ENCODE measurements at regions not wholly inside any gene's neighbourhood (a gene's known extent, or its start where the extent isn't known, plus 50 kb on each side); places are given as distances from the start of the nearest gene placed in this dataset.

- H3K9me3 ChIP-seq (replicated peaks) = no peaks in the 10 kb centered on the region
- H3K36me3 ChIP-seq = no peaks in the 10 kb centered on the region
- no peak for DNase-seq (ENCODE audit: low read depth in 1 of 2, low spot score in 2 of 2)
- H3K4me1 ChIP-seq (replicated peaks) = no peaks in the 10 kb centered on the region
- no peak overlapping the region for H3K4me3 ChIP-seq
- H3K27ac ChIP-seq = no peak overlapping the region
- no peaks in the 10 kb centered on the region for H3K27me3 ChIP-seq (replicated peaks)
Measured at GRCh38 chr1:227392984-227393764, 74.9 kb upstream of the CDC42BPA start.

- no peaks in the 10 kb centered on the region for H3K36me3 ChIP-seq
- DNase-seq (ENCODE audit: low read depth in 1 of 2, low spot score in 2 of 2) = no peak
- no peak overlapping the region for H3K4me3 ChIP-seq
- H3K27ac ChIP-seq = no peak overlapping the region
- no peaks in the 10 kb centered on the region for H3K27me3 ChIP-seq (replicated peaks)
- no peaks in the 10 kb centered on the region for H3K9me3 ChIP-seq (replicated peaks)
- H3K4me1 ChIP-seq (replicated peaks) = no peaks in the 10 kb centered on the region
Measured at GRCh38 chr1:227391879-227392278, 73.6 kb upstream of the CDC42BPA start.

- H3K9me3 ChIP-seq (replicated peaks) = no peaks in the 10 kb centered on the region
- no peak overlapping the region for H3K4me3 ChIP-seq
- H3K27me3 ChIP-seq (replicated peaks) = no peaks in the 10 kb centered on the region
- H3K27ac ChIP-seq = no peak overlapping the region
- H3K36me3 ChIP-seq = no peaks in the 10 kb centered on the region
- no peaks in the 10 kb centered on the region for H3K4me1 ChIP-seq (replicated peaks)
- no peak for DNase-seq (ENCODE audit: low read depth in 1 of 2, low spot score in 2 of 2)
Measured at GRCh38 chr1:227391211-227391610, 72.9 kb upstream of the CDC42BPA start.

- no peaks in the 10 kb centered on the region for H3K36me3 ChIP-seq
- H3K27me3 ChIP-seq (replicated peaks) = no peaks in the 10 kb centered on the region
- H3K4me3 ChIP-seq = no peak overlapping the region
- H3K9me3 ChIP-seq (replicated peaks) = no peaks in the 10 kb centered on the region
- DNase-seq (ENCODE audit: low read depth in 1 of 2, low spot score in 2 of 2) = no peak
- H3K4me1 ChIP-seq (replicated peaks) = no peaks in the 10 kb centered on the region
- no peak overlapping the region for H3K27ac ChIP-seq
Measured at GRCh38 chr1:227390525-227390924, 72.2 kb upstream of the CDC42BPA start.

GRCh38 chr1:227388214-227389168, 70.2 kb upstream of the CDC42BPA start:
- Histone ChIP-seq H3K4me3 (no peak overlapping the region), H3K27me3 (replicated peaks) (no peaks in the 10 kb centered on the region), H3K4me1 (replicated peaks) (no peaks in the 10 kb centered on the region), H3K36me3 (no peaks in the 10 kb centered on the region), H3K27ac (no peak overlapping the region), H3K9me3 (replicated peaks) (no peaks in the 10 kb centered on the region)
- no peak for DNase-seq (ENCODE audit: low read depth in 1 of 2, low spot score in 2 of 2)

- H3K36me3 ChIP-seq = no peaks in the 10 kb centered on the region
- H3K9me3 ChIP-seq (replicated peaks) = no peaks in the 10 kb centered on the region
- no peak for DNase-seq (ENCODE audit: low read depth in 1 of 2, low spot score in 2 of 2)
Measured at GRCh38 chr1:227379555-227379892, 61.2 kb upstream of the CDC42BPA start.

GRCh38 chr1:227378871-227379554, 60.7 kb upstream of the CDC42BPA start:
- Histone ChIP-seq H3K4me3 (no peak overlapping the region), H3K36me3 (no peaks in the 10 kb centered on the region), H3K9me3 (replicated peaks) (no peaks in the 10 kb centered on the region), H3K4me1 (replicated peaks) (no peaks in the 10 kb centered on the region), H3K27ac (no peak overlapping the region), H3K27me3 (replicated peaks) (no peaks in the 10 kb centered on the region)
- DNase-seq (ENCODE audit: low read depth in 1 of 2, low spot score in 2 of 2) = no peak

More at GRCh38 chr1:227379555-227379892, 61.2 kb upstream of the CDC42BPA start:
- Histone ChIP-seq H3K27ac (no peak overlapping the region), H3K4me1 (replicated peaks) (no peaks in the 10 kb centered on the region), H3K27me3 (replicated peaks) (no peaks in the 10 kb centered on the region), H3K4me3 (no peak overlapping the region)

GRCh38 chr1:227378181-227378580, 59.9 kb upstream of the CDC42BPA start:
- H3K4me3 ChIP-seq = no peak overlapping the region
- no peaks in the 10 kb centered on the region for H3K9me3 ChIP-seq (replicated peaks)
- DNase-seq (ENCODE audit: low read depth in 1 of 2, low spot score in 2 of 2) = no peak
- no peaks in the 10 kb centered on the region for H3K36me3 ChIP-seq
- H3K27ac ChIP-seq = no peak overlapping the region
- no peaks in the 10 kb centered on the region for H3K27me3 ChIP-seq (replicated peaks)
- no peaks in the 10 kb centered on the region for H3K4me1 ChIP-seq (replicated peaks)

GRCh38 chr1:227374846-227375245, 56.6 kb upstream of the CDC42BPA start:
- Histone ChIP-seq H3K27ac (no peak overlapping the region), H3K36me3 (no peaks in the 10 kb centered on the region), H3K4me3 (no peak overlapping the region), H3K4me1 (replicated peaks) (peaks cover 29% of the 10 kb centered on the region), H3K9me3 (replicated peaks) (no peaks in the 10 kb centered on the region), H3K27me3 (replicated peaks) (no peaks in the 10 kb centered on the region)
- no peak for DNase-seq (ENCODE audit: low read depth in 1 of 2, low spot score in 2 of 2)

GRCh38 chr1:227372726-227373130, 54.4 kb upstream of the CDC42BPA start:
- H3K9me3 ChIP-seq (replicated peaks) = no peaks in the 10 kb centered on the region
- no peak for DNase-seq (ENCODE audit: low read depth in 1 of 2, low spot score in 2 of 2)
- H3K27me3 ChIP-seq (replicated peaks) = no peaks in the 10 kb centered on the region
- H3K4me1 ChIP-seq (replicated peaks) = peaks cover 32% of the 10 kb centered on the region
- H3K4me3 ChIP-seq = no peak overlapping the region
- no peak overlapping the region for H3K27ac ChIP-seq
- H3K36me3 ChIP-seq = no peaks in the 10 kb centered on the region

- peak; percentile 40 to 50 for DNase-seq (ENCODE audit: low read depth in 1 of 2, low spot score in 2 of 2)
Measured at GRCh38 chr1:227370533-227371254, 52.4 kb upstream of the CDC42BPA start.

GRCh38 chr1:227369102-227369760, 50.9 kb upstream of the CDC42BPA start:
- H3K9me3 ChIP-seq (replicated peaks) = no peaks in the 10 kb centered on the region
- H3K27ac ChIP-seq = no peak overlapping the region
- no peaks in the 10 kb centered on the region for H3K36me3 ChIP-seq
- H3K4me1 ChIP-seq (replicated peaks) = peaks cover 32% of the 10 kb centered on the region
- no peaks in the 10 kb centered on the region for H3K27me3 ChIP-seq (replicated peaks)
- H3K4me3 ChIP-seq = no peak overlapping the region
- DNase-seq (ENCODE audit: low read depth in 1 of 2, low spot score in 2 of 2) = no peak

More at GRCh38 chr1:227370533-227371254, 52.4 kb upstream of the CDC42BPA start:
- Histone ChIP-seq H3K4me1 (replicated peaks) (peaks cover 32% of the 10 kb centered on the region), H3K27ac (no peak overlapping the region), H3K36me3 (no peaks in the 10 kb centered on the region), H3K9me3 (replicated peaks) (no peaks in the 10 kb centered on the region), H3K27me3 (replicated peaks) (no peaks in the 10 kb centered on the region), H3K4me3 (no peak overlapping the region)

Measured in SJSA1 (cell line).